C4-2B (cell line): ENCODE measurements at regions not wholly inside any gene's neighbourhood (a gene's known extent, or its start where the extent isn't known, plus 50 kb on each side); places are given as distances from the start of the nearest gene placed in this dataset.

ENCODE experiments used
- ZFX ChIP-seq: fragments of 450-650 bp; IDR thresholded peaks from 2 replicates; pipeline ENCODE4 v1.6.1; 2017
- TF ChIP-seq, protein P1 (sequence below): fragments of 450-650 bp; conservative IDR thresholded peaks from 2 replicates; pipeline ENCODE4 v1.5.1; 2017; ENCODE audit warnings: mild to moderate bottlenecking

DNA sequence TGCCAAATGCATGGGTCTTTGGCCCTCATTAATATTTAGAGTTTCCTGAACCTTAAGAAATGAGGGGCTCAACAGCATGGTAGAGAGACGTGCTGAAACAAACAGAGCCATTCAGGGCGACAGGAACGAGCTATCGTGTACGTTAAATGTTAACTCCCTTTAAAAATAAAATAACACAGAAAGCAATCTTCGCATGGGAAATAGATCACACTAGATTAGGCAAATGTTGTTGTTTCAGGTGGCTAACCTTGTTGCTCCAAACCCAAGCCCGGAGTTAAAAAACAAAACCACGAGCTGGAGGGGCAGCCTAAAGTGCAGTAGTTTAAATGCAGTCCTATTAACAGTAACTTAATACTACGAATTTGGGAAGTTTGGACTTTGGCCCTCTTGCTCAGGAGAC, 177.4 kb upstream of the TRIB2 start:
- TF ChIP-seq, protein P1, sequence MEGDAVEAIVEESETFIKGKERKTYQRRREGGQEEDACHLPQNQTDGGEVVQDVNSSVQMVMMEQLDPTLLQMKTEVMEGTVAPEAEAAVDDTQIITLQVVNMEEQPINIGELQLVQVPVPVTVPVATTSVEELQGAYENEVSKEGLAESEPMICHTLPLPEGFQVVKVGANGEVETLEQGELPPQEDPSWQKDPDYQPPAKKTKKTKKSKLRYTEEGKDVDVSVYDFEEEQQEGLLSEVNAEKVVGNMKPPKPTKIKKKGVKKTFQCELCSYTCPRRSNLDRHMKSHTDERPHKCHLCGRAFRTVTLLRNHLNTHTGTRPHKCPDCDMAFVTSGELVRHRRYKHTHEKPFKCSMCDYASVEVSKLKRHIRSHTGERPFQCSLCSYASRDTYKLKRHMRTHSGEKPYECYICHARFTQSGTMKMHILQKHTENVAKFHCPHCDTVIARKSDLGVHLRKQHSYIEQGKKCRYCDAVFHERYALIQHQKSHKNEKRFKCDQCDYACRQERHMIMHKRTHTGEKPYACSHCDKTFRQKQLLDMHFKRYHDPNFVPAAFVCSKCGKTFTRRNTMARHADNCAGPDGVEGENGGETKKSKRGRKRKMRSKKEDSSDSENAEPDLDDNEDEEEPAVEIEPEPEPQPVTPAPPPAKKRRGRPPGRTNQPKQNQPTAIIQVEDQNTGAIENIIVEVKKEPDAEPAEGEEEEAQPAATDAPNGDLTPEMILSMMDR, result no peak
- no peak for TF ChIP-seq ZFX
